ENCODE measurements at regions not wholly inside any gene's neighbourhood (a gene's known extent, or its start where the extent isn't known, plus 50 kb on each side); places are given as distances from the start of the nearest gene placed in this dataset.

- TF ChIP-seq OSR1 (CRISPR knock-in tag; IDR thresholded peaks at IDR 0.05) (no peak), TOX (CRISPR knock-in tag; IDR thresholded peaks at IDR 0.05; ENCODE audit: borderline replicate concordance) (no peak), BACH2 (CRISPR knock-in tag; IDR thresholded peaks at IDR 0.05; ENCODE audit: borderline replicate concordance) (no peak), RARB (CRISPR knock-in tag; IDR thresholded peaks at IDR 0.05) (no peak)
These were observed 398.9 kb downstream of the FBXO15 start for GRCh38 chr18:73748731-73749130.

GRCh38 chr18:73746101-73746500 lies 401.5 kb downstream of the FBXO15 start:
- TF ChIP-seq ISL1 (CRISPR knock-in tag; IDR thresholded peaks at IDR 0.05), result no peak
- TF ChIP-seq CSDC2 (CRISPR knock-in tag; IDR thresholded peaks at IDR 0.05), result no peak
- TF ChIP-seq ZNF8 (CRISPR knock-in tag; IDR thresholded peaks at IDR 0.05), result no peak
- TF ChIP-seq GLIS3 (CRISPR knock-in tag; IDR thresholded peaks at IDR 0.05), result no peak
- TF ChIP-seq SNAI2 (CRISPR knock-in tag; IDR thresholded peaks at IDR 0.05), result no peak
- no peak for TF ChIP-seq TOX (CRISPR knock-in tag; IDR thresholded peaks at IDR 0.05; ENCODE audit: borderline replicate concordance)
- TF ChIP-seq TCF4 (CRISPR knock-in tag; IDR thresholded peaks at IDR 0.05; ENCODE audit: borderline replicate concordance), result no peak
- no peak for TF ChIP-seq ZNF565 (CRISPR knock-in tag; conservative IDR thresholded peaks at IDR 0.05; ENCODE audit: low read depth)
- TF ChIP-seq OSR1 (CRISPR knock-in tag; IDR thresholded peaks at IDR 0.05), result no peak
- TF ChIP-seq PPARA (CRISPR knock-in tag; IDR thresholded peaks at IDR 0.05; ENCODE audit: borderline replicate concordance), result no peak
- no peak for TF ChIP-seq PATZ1 (CRISPR knock-in tag; IDR thresholded peaks at IDR 0.05; ENCODE audit: borderline replicate concordance)
- TF ChIP-seq BACH2 (CRISPR knock-in tag; IDR thresholded peaks at IDR 0.05; ENCODE audit: borderline replicate concordance), result no peak
- TF ChIP-seq POU6F1 (CRISPR knock-in tag; IDR thresholded peaks at IDR 0.05; ENCODE audit: borderline replicate concordance, low read depth), result no peak
- TF ChIP-seq ZNF70 (CRISPR knock-in tag; IDR thresholded peaks at IDR 0.05), result no peak
- TF ChIP-seq TSHZ2 (CRISPR knock-in tag; IDR thresholded peaks at IDR 0.05), result no peak
- TF ChIP-seq CREB5 (CRISPR knock-in tag; IDR thresholded peaks at IDR 0.05; ENCODE audit: low read depth), result no peak
- TF ChIP-seq CSRNP3 (CRISPR knock-in tag; IDR thresholded peaks at IDR 0.05), result no peak
- TF ChIP-seq ZC3H10 (CRISPR knock-in tag; IDR thresholded peaks at IDR 0.05), result no peak
- ATAC-seq, result no peak

More at GRCh38 chr18:73748731-73749130, 398.9 kb downstream of the FBXO15 start:
- ATAC-seq, result no peak

- peak; percentile 41; the same call in 1 of the 3 replicates for ATAC-seq
- no peak for TF ChIP-seq ZNF565 (CRISPR knock-in tag; conservative IDR thresholded peaks at IDR 0.05; ENCODE audit: low read depth)
- TF ChIP-seq TSHZ2 (CRISPR knock-in tag; IDR thresholded peaks at IDR 0.05), result no peak
These were observed 404.7 kb downstream of the FBXO15 start for GRCh38 chr18:73742957-73743356.
